DND-41 (cell line): ENCODE measurements at regions not wholly inside any gene's neighbourhood (a gene's known extent, or its start where the extent isn't known, plus 50 kb on each side); places are given as distances from the start of the nearest gene placed in this dataset.
A peak's percentile ranks its signal among the peaks of the same experiment; 100 is the strongest.
"Not testable (repeated sequence)": the region's sequence is repeated elsewhere in the genome, so short reads cannot be mapped to it uniquely, and the experiment has no call there.

Source experiments
- ATAC-seq: fragments of 200-7000 bp; cut with Tn5 transposase; 3 replicates; pipeline ENCODE4 v1.9.1; 2021; ENCODE audit warnings: low read depth; ENCODE audit not compliant: insufficient read depth
- DNase-seq: peaks from one replicate; pipeline ENCODE4 v3.0.0-alpha.2; 2020
- H2AFZ ChIP-seq: 2 replicates; pipeline ENCODE4 v1.6.0; 2012; ENCODE audit warnings: low read depth, low read length
- H3K27ac ChIP-seq: 2 replicates; pipeline ENCODE4 v1.5.1; 2012; ENCODE audit warnings: low read length, inconsistent platforms
- H3K27me3 ChIP-seq: fragments of 200-600 bp; sonication (generic); 2 replicates; pipeline ENCODE4 v1.6.0; 2012; ENCODE audit warnings: low read length, mild to moderate bottlenecking, inconsistent platforms; ENCODE audit not compliant: insufficient read depth, poor library complexity
- H3K36me3 ChIP-seq: 2 replicates; pipeline ENCODE4 v1.5.1; 2012; ENCODE audit warnings: low read length, inconsistent platforms; ENCODE audit not compliant: insufficient read depth
- H3K4me1 ChIP-seq: 2 replicates; pipeline ENCODE4 v1.5.1; 2012; ENCODE audit warnings: mild to moderate bottlenecking, low read length; ENCODE audit not compliant: insufficient read depth
- H3K4me2 ChIP-seq: 2 replicates; pipeline ENCODE4 v1.6.0; 2012; ENCODE audit warnings: mild to moderate bottlenecking, moderate library complexity, low read length, inconsistent platforms; ENCODE audit not compliant: insufficient read depth
- H3K4me3 ChIP-seq, 2 experiments: fragments of 200-600 bp in 1 of 2; shearing (Covaris generic) in 1 of 2; 2 replicates each; pipeline ENCODE4 v1.5.1; 2012 to 2016; ENCODE audit warnings: inconsistent platforms in 2 of 2, low read length in 2 of 2, mild to moderate bottlenecking in 2 of 2, low read depth in 1 of 2, moderate library complexity in 1 of 2
- H3K79me2 ChIP-seq: 2 replicates; pipeline ENCODE4 v1.6.0; 2012; ENCODE audit warnings: low read length, inconsistent platforms; ENCODE audit not compliant: insufficient read depth
- H3K9ac ChIP-seq: 2 replicates; pipeline ENCODE4 v1.6.0; 2012; ENCODE audit warnings: low read depth, mild to moderate bottlenecking, inconsistent platforms, low read length, moderate library complexity
- H3K9me3 ChIP-seq: 2 replicates; pipeline ENCODE4 v1.5.1; 2012; ENCODE audit warnings: low read length, moderate library complexity, mild to moderate bottlenecking, inconsistent platforms; ENCODE audit not compliant: insufficient read depth, severe bottlenecking
- H4K20me1 ChIP-seq: 2 replicates; pipeline ENCODE4 v1.6.0; 2012; ENCODE audit warnings: low read length; ENCODE audit not compliant: insufficient read depth

DNA sequence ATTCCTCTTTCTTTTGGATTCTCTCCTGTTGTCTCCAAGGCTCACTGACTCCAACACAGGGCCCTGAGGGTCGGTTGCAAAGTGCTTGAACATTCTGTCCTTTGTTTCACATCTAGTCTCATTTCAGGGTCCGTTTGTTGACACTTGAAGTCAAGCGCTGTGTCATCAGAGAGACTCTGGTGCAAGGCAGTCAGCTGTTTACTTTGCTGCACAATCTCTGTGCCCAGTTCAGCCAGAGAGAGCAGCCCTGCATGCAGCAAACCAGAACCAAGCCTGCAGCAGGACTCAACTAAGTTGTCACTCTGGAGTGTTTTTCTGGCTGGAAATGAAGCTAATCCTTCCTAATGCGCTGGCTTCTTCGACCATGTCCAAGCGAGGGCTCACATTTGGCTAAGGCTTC, 77.6 kb upstream of the DPP6 start:
- not testable (repeated sequence) for ATAC-seq, DNase-seq, H3K36me3 ChIP-seq

DNA sequence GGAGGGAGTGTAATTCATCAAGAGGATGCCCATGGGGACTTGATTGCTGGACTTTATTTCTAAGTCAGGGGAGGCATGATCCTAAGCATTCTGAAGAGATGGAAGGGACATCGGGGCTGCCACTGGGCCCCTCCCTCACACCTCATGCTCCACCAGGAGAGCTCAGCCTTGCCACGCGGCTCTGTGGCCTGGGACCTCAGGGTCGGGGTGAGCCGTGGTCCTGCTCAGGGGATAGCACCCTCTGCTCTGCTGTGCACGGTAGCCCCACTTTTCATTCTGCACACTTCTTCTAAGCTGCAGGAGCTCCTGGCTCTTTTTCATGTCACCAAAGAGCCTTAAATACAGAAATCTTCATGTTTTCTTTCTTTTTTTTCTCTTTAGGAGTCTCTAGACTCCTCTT, 75.5 kb upstream of the DPP6 start:
- not testable (repeated sequence) for H3K9ac ChIP-seq, H3K27me3 ChIP-seq, H3K9me3 ChIP-seq, H3K4me1 ChIP-seq, H4K20me1 ChIP-seq, H3K4me2 ChIP-seq, H3K79me2 ChIP-seq, H2AFZ ChIP-seq, H3K27ac ChIP-seq, H3K36me3 ChIP-seq, H3K4me3 ChIP-seq, ATAC-seq, DNase-seq

More for the DNA sequence above, 77.6 kb upstream of the DPP6 start:
- not testable (repeated sequence) for H3K4me3 ChIP-seq, H3K27ac ChIP-seq, H3K27me3 ChIP-seq, H3K4me1 ChIP-seq, H3K4me2 ChIP-seq, H3K9ac ChIP-seq, H3K79me2 ChIP-seq, H3K9me3 ChIP-seq, H2AFZ ChIP-seq, H4K20me1 ChIP-seq

DNA sequence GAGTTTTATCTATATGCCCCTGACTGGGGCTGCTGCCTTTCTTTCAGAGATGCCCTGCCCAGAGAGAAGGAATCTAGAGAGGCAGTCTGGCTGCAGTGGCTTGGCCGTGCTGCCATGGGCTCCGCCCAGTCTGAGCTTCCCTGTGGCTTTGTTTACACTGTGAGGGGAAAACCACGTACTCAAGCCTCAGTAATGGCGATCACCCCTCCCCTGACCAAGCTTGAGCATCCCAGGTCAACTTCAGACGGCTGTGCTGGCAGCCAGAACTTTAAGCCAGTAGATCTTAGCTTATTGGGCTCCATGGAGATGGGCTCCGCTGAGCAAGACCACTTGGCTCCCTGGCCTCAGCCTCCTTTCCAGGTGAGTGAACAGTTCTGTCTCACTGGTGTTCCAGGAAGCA, 69.0 kb upstream of the DPP6 start:
- H2AFZ ChIP-seq, DNase-seq, H3K4me1 ChIP-seq, H3K4me2 ChIP-seq, H3K36me3 ChIP-seq, H3K9ac ChIP-seq, H3K9me3 ChIP-seq, H4K20me1 ChIP-seq, H3K27me3 ChIP-seq, H3K4me3 ChIP-seq, ATAC-seq, H3K27ac ChIP-seq, H3K79me2 ChIP-seq: not testable (repeated sequence)

DNA sequence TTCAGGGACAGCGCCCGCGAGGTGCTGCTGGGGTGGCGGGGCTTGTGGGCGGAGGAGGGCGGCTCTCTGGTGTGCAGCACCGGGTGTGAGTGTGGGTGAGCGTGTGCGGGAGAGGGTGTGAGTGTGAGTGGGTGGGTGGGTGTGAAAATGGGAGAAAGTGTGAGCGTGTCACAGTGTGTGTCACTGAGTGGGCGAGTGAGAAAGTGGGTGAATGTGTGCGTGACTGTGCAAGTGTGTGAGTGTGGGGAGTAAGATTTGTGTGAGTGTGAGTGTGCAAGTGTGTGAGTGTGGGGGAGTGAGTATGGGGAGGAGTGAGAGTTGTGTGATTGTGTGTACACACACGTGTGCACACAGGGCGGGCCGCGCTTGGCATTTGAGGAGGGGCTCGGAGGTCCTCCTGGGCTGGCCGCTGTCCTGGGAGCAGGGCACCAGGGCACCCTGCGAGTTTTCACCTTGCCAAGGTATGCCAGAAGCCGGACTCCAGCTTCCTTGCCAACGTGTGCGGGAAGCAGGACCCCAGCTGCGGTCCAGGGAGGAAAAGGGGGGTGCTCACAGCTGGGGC, 63.1 kb upstream of the DPP6 start:
- not testable (repeated sequence) for H3K27me3 ChIP-seq, H3K4me3 ChIP-seq, DNase-seq, H3K36me3 ChIP-seq, H4K20me1 ChIP-seq, H3K9ac ChIP-seq, H3K4me2 ChIP-seq, H3K9me3 ChIP-seq, H3K79me2 ChIP-seq, H3K27ac ChIP-seq, H2AFZ ChIP-seq, ATAC-seq, H3K4me1 ChIP-seq

DNA sequence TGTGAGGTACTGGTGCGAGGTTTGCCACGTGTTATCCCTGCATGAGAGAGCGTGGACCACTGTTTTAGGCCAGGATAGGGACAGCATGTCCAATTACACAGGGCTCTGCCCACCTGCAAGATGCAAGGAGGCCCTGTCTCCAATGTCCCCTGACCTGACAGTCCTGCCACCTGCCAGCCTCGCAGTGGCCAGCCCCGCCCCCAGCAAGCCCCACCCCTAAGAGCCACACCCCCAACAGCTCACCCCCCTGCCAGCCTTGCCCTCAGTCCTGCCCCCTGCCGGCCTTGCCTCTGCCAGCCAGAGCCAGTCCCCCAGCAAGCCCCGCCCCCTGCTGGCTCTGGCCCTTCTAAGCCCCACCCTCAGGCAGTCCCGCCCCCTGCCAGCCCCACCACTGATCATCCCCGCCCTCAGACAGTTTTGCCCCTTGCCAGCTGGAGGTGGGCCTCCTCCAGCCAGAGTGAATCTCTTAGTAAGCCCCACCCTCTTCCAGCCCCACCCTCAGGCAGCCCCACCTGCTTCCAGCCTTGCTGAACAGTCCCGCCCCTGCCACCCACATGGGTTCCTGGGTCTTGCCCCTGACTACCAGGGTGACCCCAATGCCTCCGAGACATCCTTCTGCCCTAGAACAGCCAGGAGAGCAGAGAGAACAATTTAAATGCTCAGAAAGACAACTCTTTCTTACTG, 62.3 kb upstream of the DPP6 start:
- not testable (repeated sequence) for H3K9ac ChIP-seq, H3K27ac ChIP-seq, H3K9me3 ChIP-seq, H3K36me3 ChIP-seq, H3K79me2 ChIP-seq, H2AFZ ChIP-seq, H3K4me1 ChIP-seq, H3K27me3 ChIP-seq, H4K20me1 ChIP-seq, H3K4me2 ChIP-seq, H3K4me3 ChIP-seq
- ATAC-seq (peak; percentile 62; the same call in 2 of the 3 replicates), DNase-seq (peak; percentile 4)

DNA sequence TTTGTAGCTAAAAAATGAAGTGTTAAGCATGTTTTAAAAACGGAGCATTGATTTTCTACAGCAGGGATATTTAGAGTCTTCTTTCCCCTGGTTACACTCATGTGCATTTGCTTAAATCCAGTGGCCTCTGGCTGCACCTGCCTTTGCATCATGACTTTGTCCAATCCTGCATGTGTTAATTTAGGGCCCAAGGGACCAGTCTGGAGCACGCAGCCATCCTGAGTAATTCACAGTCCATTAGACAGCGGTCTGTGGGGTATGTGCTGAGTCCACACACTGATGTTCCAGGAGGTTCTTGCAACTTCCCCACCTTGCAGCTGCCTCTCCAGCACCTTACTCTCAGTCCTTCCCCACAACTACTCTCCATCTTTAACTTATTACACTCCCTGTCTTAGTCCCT, 60.7 kb upstream of the DPP6 start:
- H3K27ac ChIP-seq, H4K20me1 ChIP-seq, DNase-seq, H3K27me3 ChIP-seq, ATAC-seq, H3K79me2 ChIP-seq, H2AFZ ChIP-seq, H3K4me1 ChIP-seq, H3K4me2 ChIP-seq, H3K9me3 ChIP-seq, H3K4me3 ChIP-seq, H3K36me3 ChIP-seq, H3K9ac ChIP-seq: not testable (repeated sequence)

DNA sequence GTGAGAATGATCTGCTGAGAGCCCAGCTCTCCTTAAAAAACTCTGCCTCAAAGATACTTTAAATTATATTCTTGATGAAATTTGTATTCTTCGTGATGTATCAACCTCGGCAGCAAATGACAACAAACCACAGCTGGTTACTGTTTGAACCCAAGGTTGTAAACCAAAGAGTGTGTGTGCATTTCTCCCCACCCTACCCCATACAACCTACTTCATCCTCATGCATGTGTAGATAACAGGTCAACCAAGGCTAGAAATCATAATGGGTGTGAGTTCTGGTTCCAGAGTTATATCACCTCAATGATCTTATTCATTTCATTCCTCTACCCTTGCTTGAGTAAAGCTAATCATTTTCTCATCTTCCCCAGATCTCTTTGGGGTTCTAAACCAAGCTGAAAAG, 58.8 kb upstream of the DPP6 start:
- not testable (repeated sequence) for H3K36me3 ChIP-seq, H3K27ac ChIP-seq, H3K27me3 ChIP-seq, H3K4me1 ChIP-seq, H3K9ac ChIP-seq, H3K79me2 ChIP-seq, H3K4me3 ChIP-seq, ATAC-seq, H3K9me3 ChIP-seq, H2AFZ ChIP-seq, DNase-seq, H4K20me1 ChIP-seq, H3K4me2 ChIP-seq

DNA sequence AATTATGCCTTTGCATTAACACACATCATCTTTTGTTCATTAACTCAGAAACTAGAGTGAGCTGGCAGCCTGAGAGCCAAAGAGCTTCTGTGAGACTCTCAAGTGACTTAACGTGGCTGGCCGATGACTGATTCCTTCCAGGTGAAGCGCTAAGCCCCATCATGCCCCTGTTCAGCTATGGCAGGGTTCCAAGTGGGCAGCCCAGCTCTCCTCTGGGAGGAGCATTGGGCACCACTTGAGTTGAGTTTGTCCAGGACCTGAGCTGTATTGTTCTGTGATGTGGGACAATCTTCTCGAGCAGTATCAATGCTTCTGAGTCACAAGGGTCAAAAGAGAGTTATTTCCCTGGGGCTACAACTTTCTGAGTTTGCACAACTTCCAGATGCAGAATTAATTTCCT, 53.3 kb upstream of the DPP6 start:
- not testable (repeated sequence) for H3K4me1 ChIP-seq, H4K20me1 ChIP-seq, H3K27me3 ChIP-seq, H3K27ac ChIP-seq, H3K79me2 ChIP-seq, H3K9ac ChIP-seq, H3K4me2 ChIP-seq, H2AFZ ChIP-seq, H3K9me3 ChIP-seq, H3K36me3 ChIP-seq, H3K4me3 ChIP-seq, DNase-seq, ATAC-seq
